ACC112 (cell line): ENCODE measurements at regions not wholly inside any gene's neighbourhood (a gene's known extent, or its start where the extent isn't known, plus 50 kb on each side); places are given as distances from the start of the nearest gene placed in this dataset.

Source experiments
- H2AFZ ChIP-seq: fragments of 200-600 bp; sonication (generic); one replicate; pipeline ENCODE4 v1.6.0; 2017; ENCODE audit warnings: antibody characterized with exemption, low read length; ENCODE audit not compliant: unreplicated experiment
- H3K27ac ChIP-seq: fragments of 200-600 bp; sonication (generic); 2 replicates; pipeline ENCODE4 v1.5.1; 2014; ENCODE audit warnings: low read depth, mild to moderate bottlenecking, antibody characterized with exemption, low read length, moderate library complexity
- H3K27me3 ChIP-seq: fragments of 200-600 bp; sonication (generic); 2 replicates; pipeline ENCODE4 v1.6.1; 2014; ENCODE audit warnings: mild to moderate bottlenecking, antibody characterized with exemption, low read length, moderate library complexity, mixed read lengths; ENCODE audit not compliant: insufficient read depth
- H3K36me3 ChIP-seq: fragments of 200-600 bp; sonication (generic); 2 replicates; pipeline ENCODE4 v1.6.1; 2016; ENCODE audit warnings: mild to moderate bottlenecking, antibody characterized with exemption, low read length, moderate library complexity, mixed read lengths; ENCODE audit not compliant: insufficient read depth
- H3K4me1 ChIP-seq: fragments of 200-600 bp; sonication (generic); one replicate; pipeline ENCODE4 v1.6.1; 2016; ENCODE audit warnings: low read length, mixed read lengths; ENCODE audit not compliant: insufficient read depth, unreplicated experiment, control insufficient read depth
- H3K4me3 ChIP-seq: fragments of 200-600 bp; sonication (generic); 2 replicates; pipeline ENCODE4 v1.5.1; 2014; ENCODE audit warnings: mild to moderate bottlenecking, low read depth, low read length
- H3K79me2 ChIP-seq: fragments of 200-600 bp; sonication (generic); one replicate; pipeline ENCODE4 v1.6.0; 2016; ENCODE audit warnings: low read length; ENCODE audit not compliant: control insufficient read depth, unreplicated experiment, insufficient read depth

DNA sequence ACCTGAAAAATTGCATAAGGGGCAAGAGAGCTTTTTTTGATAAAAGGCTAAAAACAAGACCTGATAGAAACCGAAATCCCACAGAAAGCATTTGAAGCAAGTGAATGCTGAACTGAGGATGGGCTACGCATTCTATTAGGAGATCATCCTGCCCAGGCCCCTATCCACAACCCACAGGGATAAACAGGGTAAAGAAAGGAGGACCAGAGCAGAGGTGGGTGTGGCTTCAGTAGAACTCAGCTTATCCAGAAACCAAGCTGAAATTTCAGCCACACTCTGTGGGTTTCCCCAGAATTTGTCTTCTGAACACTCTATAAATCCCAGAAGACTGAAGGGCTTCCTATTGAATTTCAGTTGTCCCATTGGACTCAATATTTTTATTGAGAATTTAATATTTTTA, 195.1 kb downstream of the ETS1 start:
- H2AFZ ChIP-seq = no peak overlapping the region
- no peaks in the 10 kb centered on the region for H3K27me3 ChIP-seq
- no peaks in the 10 kb centered on the region for H3K36me3 ChIP-seq
- no peak overlapping the region for H3K27ac ChIP-seq
- H3K4me3 ChIP-seq = no peak overlapping the region
- H3K4me1 ChIP-seq = peaks cover 6% of the 10 kb centered on the region
- H3K79me2 ChIP-seq = no peaks in the 10 kb centered on the region

DNA sequence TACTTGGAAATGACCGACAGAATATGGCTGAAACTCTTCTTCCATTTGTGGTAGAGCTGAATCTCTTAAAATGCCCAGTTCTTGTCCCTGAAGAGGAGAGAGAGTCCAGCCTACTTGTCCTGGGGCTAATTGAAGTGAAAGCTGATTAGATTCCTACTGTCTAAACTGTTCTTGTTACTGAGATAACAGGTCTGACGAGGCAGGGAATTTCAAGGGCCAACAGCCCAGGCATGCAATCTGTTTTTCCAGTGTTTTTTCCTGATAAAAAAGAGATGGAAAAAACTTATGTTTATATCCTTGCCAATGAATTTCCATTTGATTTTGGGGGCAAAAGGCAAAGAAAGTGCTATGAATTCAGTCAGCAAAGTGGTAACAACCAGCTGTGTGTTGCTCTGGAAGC, 195.5 kb downstream of the ETS1 start:
- no peak overlapping the region for H3K4me3 ChIP-seq
- H3K79me2 ChIP-seq = no peaks in the 10 kb centered on the region
- no peaks in the 10 kb centered on the region for H3K36me3 ChIP-seq
- no peaks in the 10 kb centered on the region for H3K27me3 ChIP-seq
- no peak overlapping the region for H2AFZ ChIP-seq
- peaks cover 6% of the 10 kb centered on the region for H3K4me1 ChIP-seq
- H3K27ac ChIP-seq = no peak overlapping the region

DNA sequence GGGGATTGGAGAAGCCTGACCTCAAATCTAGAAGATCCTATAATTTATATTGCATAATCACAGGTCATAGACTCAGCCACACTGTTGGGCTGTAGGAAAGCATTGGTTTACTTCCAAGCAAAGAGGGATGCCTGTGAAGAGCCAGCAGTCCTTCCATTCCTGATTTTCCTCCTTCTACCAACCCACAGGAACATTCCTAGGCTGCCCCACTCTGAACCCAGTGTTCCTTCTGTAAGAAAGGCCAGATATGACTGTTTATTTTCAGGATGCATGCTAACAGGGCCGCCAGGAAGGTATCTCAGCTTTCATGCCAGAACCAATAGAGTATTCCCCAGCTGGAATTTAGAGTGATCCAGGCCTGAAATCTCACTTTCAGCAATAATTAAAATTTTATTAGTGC, 197.1 kb downstream of the ETS1 start:
- Histone ChIP-seq H3K4me1 (peaks cover 6% of the 10 kb centered on the region), H3K36me3 (no peaks in the 10 kb centered on the region), H2AFZ (no peak overlapping the region), H3K27me3 (no peaks in the 10 kb centered on the region), H3K4me3 (no peak overlapping the region), H3K27ac (no peak overlapping the region), H3K79me2 (no peaks in the 10 kb centered on the region)

DNA sequence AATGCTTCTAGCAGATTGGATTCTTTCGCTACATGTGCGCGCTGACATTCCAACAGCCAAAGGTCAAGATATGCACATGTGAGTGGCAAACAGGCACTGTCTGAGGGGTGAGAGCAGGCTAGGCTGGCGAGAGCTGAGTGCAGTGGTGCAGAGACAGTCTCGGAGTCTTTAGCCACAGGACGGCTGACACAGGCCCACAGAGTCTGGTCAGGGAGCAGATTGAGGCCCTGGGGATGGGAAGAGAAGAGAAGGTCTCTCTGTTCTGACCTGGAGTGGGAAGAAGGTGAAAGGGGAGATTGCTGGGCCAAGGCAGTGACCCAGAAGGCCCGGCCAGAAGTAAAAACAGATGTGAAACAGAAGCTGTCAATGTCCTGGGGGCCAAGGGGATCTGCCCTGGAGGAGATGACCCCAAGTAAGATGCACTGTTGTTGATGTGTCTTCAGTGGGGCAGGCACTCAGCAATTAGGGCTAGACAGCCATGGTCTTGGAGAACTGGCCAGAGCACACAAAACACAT, 197.8 kb downstream of the ETS1 start:
- no peaks in the 10 kb centered on the region for H3K36me3 ChIP-seq
- no peak overlapping the region for H2AFZ ChIP-seq
- H3K27ac ChIP-seq = no peak overlapping the region
- no peaks in the 10 kb centered on the region for H3K27me3 ChIP-seq
- no peaks in the 10 kb centered on the region for H3K79me2 ChIP-seq
- H3K4me3 ChIP-seq = no peak overlapping the region
- H3K4me1 ChIP-seq = peaks cover 6% of the 10 kb centered on the region

GRCh38 chr11:128388206-128388815, 199.0 kb downstream of the ETS1 start:
- Histone ChIP-seq H3K36me3 (no peaks in the 10 kb centered on the region), H3K4me3 (no peak overlapping the region), H3K79me2 (no peaks in the 10 kb centered on the region), H2AFZ (no peak overlapping the region), H3K27me3 (no peaks in the 10 kb centered on the region), H3K4me1 (no peaks in the 10 kb centered on the region), H3K27ac (no peak overlapping the region)

DNA sequence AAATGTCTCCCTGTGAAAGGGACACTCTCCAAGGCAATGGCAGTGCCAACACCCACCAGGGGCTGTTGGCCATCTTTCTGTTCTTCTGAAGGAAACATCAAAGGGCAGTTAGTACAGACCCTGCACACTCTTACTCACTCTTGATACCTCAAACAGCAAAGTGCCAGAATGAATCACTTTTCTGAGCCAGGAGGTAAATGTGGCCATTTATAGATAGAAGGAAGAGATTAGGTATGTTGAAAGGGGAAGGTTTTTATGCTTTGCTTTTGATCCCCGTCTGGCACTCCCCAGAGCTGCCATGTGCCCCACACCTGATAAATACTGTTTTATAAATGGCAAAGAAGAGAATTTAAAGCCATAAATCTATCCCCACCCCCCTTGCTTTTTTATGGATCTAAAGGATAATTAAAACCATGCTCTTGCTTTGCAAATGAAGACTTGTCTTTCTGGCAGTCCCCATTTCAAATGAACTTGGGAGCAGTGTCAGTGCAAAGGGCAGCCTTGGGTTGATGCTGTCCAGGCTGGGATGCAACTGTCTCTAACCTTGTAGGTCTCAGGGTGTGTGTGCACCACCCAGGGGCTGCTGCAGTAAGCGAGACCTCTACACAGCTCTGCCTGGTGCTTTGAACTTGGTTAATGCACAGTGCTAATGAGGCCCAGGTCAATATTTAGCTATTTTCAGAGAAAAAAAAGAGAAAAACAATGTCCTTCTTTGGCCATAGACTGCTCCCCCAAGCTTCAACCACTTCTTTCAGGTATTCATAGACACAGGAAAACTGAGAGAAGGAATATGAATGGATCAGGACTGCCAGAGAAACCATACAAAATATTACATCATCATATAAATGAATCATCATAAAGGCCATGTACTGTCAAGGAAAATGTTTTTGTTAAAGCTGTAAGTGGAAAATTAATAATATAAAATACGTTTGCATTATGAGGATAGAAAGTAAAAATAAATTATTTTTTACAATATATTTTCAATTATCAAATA, 207.5 kb downstream of the ETS1 start:
- no peak overlapping the region for H3K27ac ChIP-seq
- peaks cover 4% of the 10 kb centered on the region for H3K4me1 ChIP-seq
- no peak overlapping the region for H2AFZ ChIP-seq
- no peaks in the 10 kb centered on the region for H3K79me2 ChIP-seq
- no peak overlapping the region for H3K4me3 ChIP-seq
- H3K36me3 ChIP-seq = no peaks in the 10 kb centered on the region
- H3K27me3 ChIP-seq = no peaks in the 10 kb centered on the region

DNA sequence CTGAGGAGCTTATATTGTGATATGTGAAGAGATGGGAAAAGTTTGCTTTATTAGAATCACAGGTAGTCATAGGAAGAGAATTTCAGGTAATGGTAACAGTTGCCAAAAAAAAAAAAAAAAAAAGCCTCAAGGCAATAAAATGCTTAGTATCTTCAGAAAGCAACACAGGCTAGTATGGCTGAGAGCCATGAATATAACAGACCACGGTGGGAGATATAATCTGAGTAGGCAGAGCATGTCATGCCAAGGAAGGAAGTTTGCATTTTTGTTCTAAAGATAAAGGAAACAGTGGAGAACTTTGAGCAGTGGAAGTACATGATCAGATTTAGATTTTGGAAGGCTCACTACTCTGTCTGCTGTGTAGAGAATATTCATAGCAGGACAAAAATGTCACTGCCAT, 211.4 kb downstream of the ETS1 start:
- Histone ChIP-seq H3K79me2 (no peaks in the 10 kb centered on the region), H3K36me3 (no peaks in the 10 kb centered on the region), H3K27me3 (no peaks in the 10 kb centered on the region)

DNA sequence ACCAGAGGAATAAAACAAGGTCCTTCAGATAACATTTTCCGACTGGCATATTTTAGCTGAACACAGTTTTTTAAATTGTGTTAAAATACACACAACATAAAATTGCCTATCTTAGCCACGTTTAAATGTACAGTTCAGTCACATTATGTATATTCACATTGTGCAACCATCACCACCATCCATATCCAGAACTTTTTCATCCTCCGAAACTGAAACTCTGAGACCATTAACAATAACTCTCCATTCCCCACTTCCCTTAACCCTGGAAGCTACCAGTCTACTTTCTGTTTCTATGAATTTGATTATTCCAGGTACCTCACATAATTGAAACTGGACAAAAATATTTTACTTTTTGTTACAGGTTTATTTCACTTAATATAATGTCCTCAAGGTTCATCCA, 213.3 kb downstream of the ETS1 start:
- H3K4me1 ChIP-seq = no peaks in the 10 kb centered on the region
- H3K79me2 ChIP-seq = no peaks in the 10 kb centered on the region
- H3K36me3 ChIP-seq = no peaks in the 10 kb centered on the region
- no peak overlapping the region for H2AFZ ChIP-seq
- H3K27me3 ChIP-seq = no peaks in the 10 kb centered on the region
- no peak overlapping the region for H3K4me3 ChIP-seq
- no peak overlapping the region for H3K27ac ChIP-seq

More for the DNA sequence above, 211.4 kb downstream of the ETS1 start:
- Histone ChIP-seq H2AFZ (no peak overlapping the region), H3K4me1 (peaks cover 4% of the 10 kb centered on the region), H3K27ac (no peak overlapping the region), H3K4me3 (no peak overlapping the region)

DNA sequence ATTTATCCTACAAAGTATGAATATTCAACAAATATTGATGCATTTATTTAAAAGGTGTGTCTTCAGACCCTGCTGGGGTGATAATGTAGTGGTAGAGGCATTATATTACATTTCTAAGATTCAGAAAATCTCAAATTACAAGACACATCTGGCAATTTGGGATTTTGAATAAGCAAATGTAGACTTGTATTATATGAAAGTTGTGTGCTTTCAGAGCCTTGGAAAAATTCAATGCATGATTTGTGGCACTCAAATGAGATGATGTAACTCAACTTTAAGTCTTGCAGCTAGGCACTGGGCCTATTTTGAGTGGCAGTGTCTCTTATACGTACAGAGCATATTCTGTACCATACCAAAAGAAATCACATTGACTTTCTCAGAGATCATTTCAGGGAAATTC, 214.4 kb downstream of the ETS1 start:
- no peaks in the 10 kb centered on the region for H3K36me3 ChIP-seq
- no peak overlapping the region for H2AFZ ChIP-seq
- H3K27me3 ChIP-seq = no peaks in the 10 kb centered on the region
- no peaks in the 10 kb centered on the region for H3K4me1 ChIP-seq
- no peak overlapping the region for H3K27ac ChIP-seq
- H3K79me2 ChIP-seq = no peaks in the 10 kb centered on the region
- no peak overlapping the region for H3K4me3 ChIP-seq

GRCh38 chr11:128367573-128367972, 219.8 kb downstream of the ETS1 start:
- no peak overlapping the region for H2AFZ ChIP-seq
- H3K79me2 ChIP-seq = no peaks in the 10 kb centered on the region
- H3K27me3 ChIP-seq = peaks cover 22% of the 10 kb centered on the region

GRCh38 chr11:128365044-128365443, 222.3 kb downstream of the ETS1 start:
- Histone ChIP-seq H3K79me2 (no peaks in the 10 kb centered on the region), H3K27me3 (peaks cover 22% of the 10 kb centered on the region), H3K4me3 (no peak overlapping the region), H3K36me3 (no peaks in the 10 kb centered on the region), H3K4me1 (peaks cover 14% of the 10 kb centered on the region), H2AFZ (no peak overlapping the region), H3K27ac (no peak overlapping the region)

More at GRCh38 chr11:128367573-128367972, 219.8 kb downstream of the ETS1 start:
- Histone ChIP-seq H3K4me1 (no peaks in the 10 kb centered on the region), H3K27ac (no peak overlapping the region), H3K4me3 (no peak overlapping the region), H3K36me3 (no peaks in the 10 kb centered on the region)
